IMR-90 (cell line): ENCODE measurements at regions not wholly inside any gene's neighbourhood (a gene's known extent, or its start where the extent isn't known, plus 50 kb on each side); places are given as distances from the start of the nearest gene placed in this dataset.

Experiments
- CTCF ChIP-seq: conservative IDR thresholded peaks from 2 replicates; pipeline ENCODE4 v1.5.1; 2012; ENCODE audit warnings: mild to moderate bottlenecking, low read depth, low read length, improper control_type of control experiment
- ELK1 ChIP-seq: fragments of 150-350 bp; IDR thresholded peaks from 2 replicates; pipeline ENCODE4 v1.6.1; 2016; ENCODE audit warnings: low read depth, mild to moderate bottlenecking, low read length, moderate library complexity, borderline replicate concordance
- MAFK ChIP-seq: IDR thresholded peaks from 2 replicates; pipeline ENCODE4 v1.6.1; 2012; ENCODE audit warnings: low read depth, low read length, improper control_type of control experiment
- POLR2A ChIP-seq: IDR thresholded peaks from 2 replicates; pipeline ENCODE4 v1.6.1; 2012; ENCODE audit warnings: mild to moderate bottlenecking, low read depth, low read length
- RAD21 ChIP-seq: IDR thresholded peaks from 2 replicates; pipeline ENCODE4 v1.6.1; 2012; ENCODE audit warnings: low read length, improper control_type of control experiment
- RCOR1 ChIP-seq: IDR thresholded peaks from 2 replicates; pipeline ENCODE4 v1.6.1; 2012; ENCODE audit warnings: mild to moderate bottlenecking, low read length, improper control_type of control experiment; ENCODE audit not compliant: insufficient replicate concordance
- RFX5 ChIP-seq: IDR thresholded peaks from 2 replicates; pipeline ENCODE4 v1.8.0; 2012; ENCODE audit warnings: low read depth, mild to moderate bottlenecking, low read length, moderate library complexity

GRCh38 chr13:99760456-99760855 lies 211.1 kb downstream of the ZIC5 start:
- TF ChIP-seq CTCF: no peak
- no peak for TF ChIP-seq POLR2A
- no peak for TF ChIP-seq RCOR1
- no peak for TF ChIP-seq MAFK
- no peak for TF ChIP-seq ELK1
- TF ChIP-seq RAD21: no peak
- TF ChIP-seq RFX5: no peak
